Breast epithelium (tissue), 4 donors: ENCODE measurements at regions not wholly inside any gene's neighbourhood (a gene's known extent, or its start where the extent isn't known, plus 50 kb on each side); places are given as distances from the start of the nearest gene placed in this dataset.

Experiments
- DNase-seq, 2 donors: peaks; one replicate each; pipeline ENCODE4 v3.0.0-alpha.2; 2019; ENCODE audit warnings: low spot score in 2 of 2
- H3K27ac ChIP-seq, 2 donors: fragments of 200-600 bp; sonication (generic) in 1 of 2; one replicate each; pipeline ENCODE4 v1.5.1; 2016 to 2019; ENCODE audit warnings: mild to moderate bottlenecking in 1 of 2
- H3K27me3 ChIP-seq, 2 donors: fragments of 200-600 bp; sonication (generic) in 1 of 2; one replicate each; pipeline versions ENCODE4 v1.5.1 to v1.6.0; 2017 to 2019; ENCODE audit warnings: control low read depth in 1 of 2, mild to moderate bottlenecking in 1 of 2
- H3K36me3 ChIP-seq: fragments of 200-600 bp; one replicate; pipeline ENCODE4 v1.5.1; 2019
- H3K4me1 ChIP-seq, 2 donors: fragments of 200-600 bp; sonication (generic); one replicate each; pipeline ENCODE4 v1.5.1; 2016 to 2019; ENCODE audit warnings: control low read depth in 1 of 2
- H3K4me3 ChIP-seq, 3 donors: fragments of 200-600 bp; sonication (generic); 1 replicate in 2 of 3; 2 replicates in 1 of 3; pipeline ENCODE4 v1.5.1; 2016 to 2019; ENCODE audit warnings: mild to moderate bottlenecking in 3 of 3, moderate library complexity in 2 of 3
- H3K9me3 ChIP-seq, 2 donors: fragments of 200-600 bp; sonication (generic) in 1 of 2; one replicate each; pipeline ENCODE4 v1.5.1; 2016 to 2019; ENCODE audit warnings: control low read depth in 1 of 2
- CTCF ChIP-seq, 3 donors: fragments of 450-650 bp; IDR thresholded peaks; one replicate each; pipeline ENCODE4 v1.5.1; 2016 to 2017; ENCODE audit warnings: antibody characterized with exemption in 3 of 3, mild to moderate bottlenecking in 3 of 3, moderate library complexity in 3 of 3
- POLR2A ChIP-seq: fragments of 450-650 bp; IDR thresholded peaks from one replicate; pipeline ENCODE4 v1.6.1; 2016; ENCODE audit warnings: antibody characterized with exemption, mild to moderate bottlenecking, moderate library complexity
- POLR2AphosphoS5 ChIP-seq, 3 donors: sonication (generic); formaldehyde crosslinking; IDR thresholded peaks; one replicate each; pipeline ENCODE4 v1.6.1; 2017; ENCODE audit warnings: antibody characterized with exemption in 3 of 3
- intact Hi-C: fragments of 100-400 bp; cut with DNase I; formaldehyde crosslinking; loops from one replicate; pipeline ENCODE4 v1.15.1; 2023; ENCODE audit warnings: low total_unique reads

- H3K36me3 ChIP-seq, result no peaks in the 10 kb centered on the region
- TF ChIP-seq POLR2A (no peak), CTCF (IDR thresholded peaks at IDR 0.05) (no peak), POLR2AphosphoS5 (IDR thresholded peaks at IDR 0.05) (no peak)
- peaks cover 0 to 5% of the 10 kb centered on the region in 2 donors for H3K9me3 ChIP-seq
- no peak overlapping the region for H3K27ac ChIP-seq
- H3K4me1 ChIP-seq, result no peaks in the 10 kb centered on the region
- intact Hi-C loops, result no loop called here
- no peak overlapping the region for H3K4me3 ChIP-seq
- no peak for DNase-seq
- H3K27me3 ChIP-seq, result peaks cover 0 to 12% of the 10 kb centered on the region in 2 donors
Measured at GRCh38 chr16:82542714-82543113, 84.1 kb upstream of the CDH13 start.

- TF ChIP-seq POLR2A (no peak), CTCF (IDR thresholded peaks at IDR 0.05) (no peak), POLR2AphosphoS5 (IDR thresholded peaks at IDR 0.05) (no peak)
- no peak overlapping the region for H3K4me3 ChIP-seq
- H3K9me3 ChIP-seq, result peaks cover 0 to 6% of the 10 kb centered on the region in 2 donors
- no peaks in the 10 kb centered on the region for H3K4me1 ChIP-seq
- peaks cover 0 to 12% of the 10 kb centered on the region in 2 donors for H3K27me3 ChIP-seq
- no peak overlapping the region for H3K27ac ChIP-seq
- intact Hi-C loops, result no loop called here
- H3K36me3 ChIP-seq, result no peaks in the 10 kb centered on the region
- no peak for DNase-seq
Measured at GRCh38 chr16:82541103-82541502, 85.7 kb upstream of the CDH13 start.

- TF ChIP-seq CTCF (IDR thresholded peaks at IDR 0.05), result no peak
- no peak for TF ChIP-seq POLR2A
- TF ChIP-seq POLR2AphosphoS5 (IDR thresholded peaks at IDR 0.05), result no peak
- no peak for DNase-seq
- H3K36me3 ChIP-seq, result no peaks in the 10 kb centered on the region
- H3K27me3 ChIP-seq, result no peaks in the 10 kb centered on the region
- intact Hi-C loops, result no loop called here
- H3K4me1 ChIP-seq, result no peaks in the 10 kb centered on the region
- no peak overlapping the region for H3K4me3 ChIP-seq
- H3K9me3 ChIP-seq, result peaks cover 0 to 6% of the 10 kb centered on the region in 2 donors
- no peak overlapping the region for H3K27ac ChIP-seq
Measured at GRCh38 chr16:82535764-82536163, 91.0 kb upstream of the CDH13 start.

GRCh38 chr16:82535262-82535661 lies 91.5 kb upstream of the CDH13 start:
- H3K9me3 ChIP-seq, result peaks cover 0 to 6% of the 10 kb centered on the region in 2 donors
- no peak overlapping the region for H3K27ac ChIP-seq
- DNase-seq, result no peak
- no peaks in the 10 kb centered on the region for H3K36me3 ChIP-seq
- no peak overlapping the region for H3K4me3 ChIP-seq
- no peaks in the 10 kb centered on the region for H3K27me3 ChIP-seq
- TF ChIP-seq POLR2A (no peak), CTCF (IDR thresholded peaks at IDR 0.05) (no peak), POLR2AphosphoS5 (IDR thresholded peaks at IDR 0.05) (no peak)
- intact Hi-C loops, result no loop called here
- H3K4me1 ChIP-seq, result no peaks in the 10 kb centered on the region

- no peak for TF ChIP-seq POLR2A
- TF ChIP-seq POLR2AphosphoS5 (IDR thresholded peaks at IDR 0.05), result no peak
- TF ChIP-seq CTCF (IDR thresholded peaks at IDR 0.05), result no peak
- H3K9me3 ChIP-seq, result peaks cover 0 to 6% of the 10 kb centered on the region in 2 donors
- no peaks in the 10 kb centered on the region for H3K27me3 ChIP-seq
- intact Hi-C loops, result no loop called here
- H3K36me3 ChIP-seq, result no peaks in the 10 kb centered on the region
- DNase-seq, result no peak
- no peak overlapping the region for H3K27ac ChIP-seq
- no peak overlapping the region for H3K4me3 ChIP-seq
- H3K4me1 ChIP-seq, result no peaks in the 10 kb centered on the region
Measured at GRCh38 chr16:82533189-82533588, 93.6 kb upstream of the CDH13 start.
